Suppressor macrophage (primary cell): ENCODE measurements at regions not wholly inside any gene's neighbourhood (a gene's known extent, or its start where the extent isn't known, plus 50 kb on each side); places are given as distances from the start of the nearest gene placed in this dataset.
"Not testable (repeated sequence)": the region's sequence is repeated elsewhere in the genome, so short reads cannot be mapped to it uniquely, and the experiment has no call there.

Experiments used
- DNase-seq, 4 experiments: peaks; one replicate each; pipeline ENCODE4 v3.0.0-alpha.2; 2020 to 2022

- not testable (repeated sequence) for DNase-seq
These were observed 88.8 kb upstream of the MYLIP start for GRCh38 chr6:16039892-16040627.

- no peak for DNase-seq
These were observed 89.9 kb upstream of the MYLIP start for GRCh38 chr6:16038938-16039337.

GRCh38 chr6:16035488-16036080, 93.3 kb upstream of the MYLIP start:
- DNase-seq, result no peak

- DNase-seq, result no peak
These were observed 95.7 kb upstream of the MYLIP start for GRCh38 chr6:16033214-16033613.

- peak in 1 of 4 experiments; percentile 11 for DNase-seq
These were observed 97.5 kb upstream of the MYLIP start for GRCh38 chr6:16031278-16031981.

- no peak for DNase-seq
These were observed 99.9 kb upstream of the MYLIP start for GRCh38 chr6:16028966-16029365.

GRCh38 chr6:16020259-16020658, 108.6 kb upstream of the MYLIP start:
- no peak for DNase-seq

- no peak for DNase-seq
These were observed 109.4 kb upstream of the MYLIP start for GRCh38 chr6:16019462-16019861.

GRCh38 chr6:16018626-16019025, 110.3 kb upstream of the MYLIP start:
- no peak for DNase-seq

GRCh38 chr6:16014325-16014724, 114.6 kb upstream of the MYLIP start:
- not testable (repeated sequence) for DNase-seq

- DNase-seq, result peak; percentile 13 to 45 (median 28)
These were observed 121.7 kb upstream of the MYLIP start for GRCh38 chr6:16007146-16007545.

GRCh38 chr6:16006681-16007080, 122.2 kb upstream of the MYLIP start:
- DNase-seq, result no peak

GRCh38 chr6:16004934-16005679, 123.8 kb upstream of the MYLIP start:
- DNase-seq, result peak in 3 of 4 experiments; percentile 5 to 14 (median 9)

GRCh38 chr6:16003197-16003491, 125.7 kb upstream of the MYLIP start:
- DNase-seq, result no peak

GRCh38 chr6:16002332-16003196, 126.3 kb upstream of the MYLIP start:
- no peak for DNase-seq

- DNase-seq, result no peak
These were observed 127.7 kb upstream of the MYLIP start for GRCh38 chr6:16001158-16001557.

GRCh38 chr6:15999201-15999600, 129.7 kb upstream of the MYLIP start:
- DNase-seq, result no peak

GRCh38 chr6:15997586-15998388, 131.1 kb upstream of the MYLIP start:
- DNase-seq, result peak; percentile 34 to 54 (median 46)

- DNase-seq, result peak in 3 of 4 experiments; percentile 16 to 34 (median 22)
These were observed 132.9 kb upstream of the MYLIP start for GRCh38 chr6:15996030-15996429.

GRCh38 chr6:15995493-15995892, 133.4 kb upstream of the MYLIP start:
- DNase-seq, result no peak

GRCh38 chr6:15994814-15995459, 133.9 kb upstream of the MYLIP start:
- DNase-seq, result peak; percentile 9 to 31 (median 20)
